MM.1S (cell line): ENCODE measurements at regions not wholly inside any gene's neighbourhood (a gene's known extent, or its start where the extent isn't known, plus 50 kb on each side); places are given as distances from the start of the nearest gene placed in this dataset.

ENCODE experiments used
- EZH2 ChIP-seq: fragments of 300-600 bp; sonication (generic); optimal IDR thresholded peaks from 2 replicates; pipeline ENCODE3; 2017; ENCODE audit warnings: low read depth, mild to moderate bottlenecking, antibody characterized with exemption, low read length, mixed read lengths
- EZH2phosphoT487 ChIP-seq: fragments of 300-600 bp; sonication (generic); IDR thresholded peaks from 2 replicates; pipeline ENCODE4 v1.6.1; 2018; ENCODE audit warnings: antibody characterized with exemption, low read length
- TF ChIP-seq, protein P1 (sequence below): fragments of 300-600 bp; sonication (generic); IDR thresholded peaks from 2 replicates; pipeline ENCODE4 v1.5.1; 2016; ENCODE audit warnings: antibody characterized with exemption, low read length, mixed read lengths

DNA sequence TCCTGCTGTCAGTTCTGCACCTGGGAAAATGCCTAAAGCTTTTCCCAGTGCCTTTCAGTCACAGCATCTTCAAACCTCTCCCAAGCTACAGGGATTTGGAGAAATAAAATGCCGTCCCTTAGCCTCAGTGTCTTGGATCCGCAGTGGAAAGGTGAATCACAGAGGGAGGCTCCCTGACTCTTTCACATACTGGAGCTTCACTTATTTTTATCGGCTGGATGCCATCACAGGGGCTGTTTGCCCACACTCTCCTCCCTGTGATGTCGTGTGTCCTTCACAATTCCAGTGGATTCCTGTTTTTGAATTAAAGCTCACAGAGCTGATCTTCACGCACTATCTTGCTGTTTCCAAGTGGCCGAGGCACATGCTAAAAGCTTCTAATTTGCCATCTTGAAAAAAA is 1303.1 kb upstream of the DDX18 start:
- TF ChIP-seq, protein P1, sequence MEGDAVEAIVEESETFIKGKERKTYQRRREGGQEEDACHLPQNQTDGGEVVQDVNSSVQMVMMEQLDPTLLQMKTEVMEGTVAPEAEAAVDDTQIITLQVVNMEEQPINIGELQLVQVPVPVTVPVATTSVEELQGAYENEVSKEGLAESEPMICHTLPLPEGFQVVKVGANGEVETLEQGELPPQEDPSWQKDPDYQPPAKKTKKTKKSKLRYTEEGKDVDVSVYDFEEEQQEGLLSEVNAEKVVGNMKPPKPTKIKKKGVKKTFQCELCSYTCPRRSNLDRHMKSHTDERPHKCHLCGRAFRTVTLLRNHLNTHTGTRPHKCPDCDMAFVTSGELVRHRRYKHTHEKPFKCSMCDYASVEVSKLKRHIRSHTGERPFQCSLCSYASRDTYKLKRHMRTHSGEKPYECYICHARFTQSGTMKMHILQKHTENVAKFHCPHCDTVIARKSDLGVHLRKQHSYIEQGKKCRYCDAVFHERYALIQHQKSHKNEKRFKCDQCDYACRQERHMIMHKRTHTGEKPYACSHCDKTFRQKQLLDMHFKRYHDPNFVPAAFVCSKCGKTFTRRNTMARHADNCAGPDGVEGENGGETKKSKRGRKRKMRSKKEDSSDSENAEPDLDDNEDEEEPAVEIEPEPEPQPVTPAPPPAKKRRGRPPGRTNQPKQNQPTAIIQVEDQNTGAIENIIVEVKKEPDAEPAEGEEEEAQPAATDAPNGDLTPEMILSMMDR = no peak
- TF ChIP-seq EZH2 (no peak), EZH2phosphoT487 (no peak)
